ENCODE measurements at regions not wholly inside any gene's neighbourhood (a gene's known extent, or its start where the extent isn't known, plus 50 kb on each side); places are given as distances from the start of the nearest gene placed in this dataset.
"Not testable (repeated sequence)": the region's sequence is repeated elsewhere in the genome, so short reads cannot be mapped to it uniquely, and the experiment has no call there.

DNA sequence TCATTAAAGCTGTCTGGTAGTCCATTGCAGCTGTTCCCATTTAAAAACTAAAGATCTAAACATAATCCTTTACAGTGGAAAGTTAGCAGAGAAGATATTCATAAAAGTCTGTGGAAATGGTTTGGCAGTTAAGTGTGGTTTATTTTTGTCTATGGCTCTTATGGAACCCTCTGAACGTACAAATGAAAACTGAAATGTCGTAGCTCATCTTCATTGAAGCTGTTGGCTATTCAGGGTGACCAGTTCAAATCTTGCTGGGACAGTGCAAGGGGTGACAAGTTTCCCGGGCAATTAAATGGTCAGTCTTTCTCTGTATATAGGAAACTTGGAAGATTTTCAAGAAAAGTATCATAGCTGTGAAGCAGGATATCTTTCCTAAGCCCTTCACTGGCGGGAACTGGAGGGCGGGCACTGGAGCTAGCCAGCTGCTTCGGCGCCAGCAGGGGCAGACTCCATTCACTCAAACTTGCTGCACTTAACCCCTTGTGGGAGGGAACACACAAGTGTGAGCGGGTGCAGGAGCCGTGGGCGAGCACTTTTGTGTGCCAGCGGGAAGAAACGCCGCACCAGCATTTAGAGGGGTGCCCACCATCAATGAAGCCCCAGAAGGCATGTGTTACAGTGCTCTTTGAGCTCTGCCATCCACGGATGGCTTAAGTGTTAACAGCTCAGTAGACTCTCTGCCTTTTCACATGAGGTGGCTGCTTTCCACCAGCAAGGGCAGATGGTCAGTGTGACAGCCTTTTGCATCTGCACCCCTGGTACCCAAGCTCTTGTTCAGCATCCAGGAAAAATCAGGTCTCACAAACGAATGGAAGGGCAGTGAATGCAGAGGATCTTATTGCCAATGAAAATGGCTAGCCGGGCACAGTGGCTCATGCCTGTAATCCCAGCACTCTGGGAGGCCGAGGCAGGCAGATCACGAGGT is 232.1 kb upstream of the KAZN start:
- no peak for DNase-seq

DNA sequence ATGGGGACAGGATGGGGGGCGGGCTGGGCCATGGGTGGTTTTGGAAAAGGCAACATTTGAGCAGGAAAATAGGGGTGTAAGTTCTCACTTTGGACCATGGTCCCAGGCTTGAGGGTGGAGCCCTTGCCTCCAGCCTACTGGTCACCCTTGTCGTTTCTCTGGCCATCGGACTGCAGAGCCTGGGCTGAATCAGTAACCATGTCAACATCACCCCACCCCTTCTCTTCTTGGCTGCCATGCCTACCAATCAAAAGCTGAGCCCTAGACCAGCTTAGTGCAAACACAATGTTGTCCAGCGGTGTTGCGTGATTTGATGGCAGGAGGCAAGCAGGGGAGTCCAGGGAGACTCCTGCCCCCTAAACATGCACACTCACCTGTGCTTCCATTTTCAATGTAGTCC is 231.0 kb upstream of the KAZN start:
- no peak for DNase-seq

DNA sequence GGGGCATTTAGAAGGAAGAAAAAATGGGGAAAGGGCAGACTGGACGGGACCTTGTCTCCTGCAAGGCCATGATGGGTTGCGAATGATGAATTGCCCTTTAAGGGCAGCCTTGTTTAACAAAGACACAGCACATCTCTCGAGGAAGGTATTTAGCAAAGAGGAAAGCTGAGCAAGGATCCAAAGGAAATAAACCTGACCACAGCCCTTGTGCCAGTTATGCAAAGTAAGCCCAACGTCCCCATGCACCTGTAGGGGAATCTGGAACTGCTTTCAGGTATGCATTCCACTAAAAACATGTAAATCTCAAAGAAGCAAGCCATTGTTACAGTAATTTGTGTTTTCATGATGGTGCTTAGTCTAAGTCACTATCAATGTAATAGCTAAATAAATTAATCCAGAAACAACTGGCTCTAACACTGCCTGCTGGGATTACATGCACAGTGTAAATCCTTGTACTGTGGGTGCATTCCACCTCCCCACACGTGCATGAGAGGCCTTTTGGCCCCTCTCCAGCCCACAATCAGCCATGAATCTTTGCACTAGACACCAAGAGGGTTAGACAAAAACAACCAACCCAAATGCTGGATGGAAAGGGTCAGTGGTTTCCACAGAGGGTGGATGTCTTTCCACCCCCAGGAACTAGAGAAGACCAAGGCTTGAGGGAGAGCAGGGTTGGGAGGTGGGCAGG is 228.8 kb upstream of the KAZN start:
- DNase-seq, result no peak

DNA sequence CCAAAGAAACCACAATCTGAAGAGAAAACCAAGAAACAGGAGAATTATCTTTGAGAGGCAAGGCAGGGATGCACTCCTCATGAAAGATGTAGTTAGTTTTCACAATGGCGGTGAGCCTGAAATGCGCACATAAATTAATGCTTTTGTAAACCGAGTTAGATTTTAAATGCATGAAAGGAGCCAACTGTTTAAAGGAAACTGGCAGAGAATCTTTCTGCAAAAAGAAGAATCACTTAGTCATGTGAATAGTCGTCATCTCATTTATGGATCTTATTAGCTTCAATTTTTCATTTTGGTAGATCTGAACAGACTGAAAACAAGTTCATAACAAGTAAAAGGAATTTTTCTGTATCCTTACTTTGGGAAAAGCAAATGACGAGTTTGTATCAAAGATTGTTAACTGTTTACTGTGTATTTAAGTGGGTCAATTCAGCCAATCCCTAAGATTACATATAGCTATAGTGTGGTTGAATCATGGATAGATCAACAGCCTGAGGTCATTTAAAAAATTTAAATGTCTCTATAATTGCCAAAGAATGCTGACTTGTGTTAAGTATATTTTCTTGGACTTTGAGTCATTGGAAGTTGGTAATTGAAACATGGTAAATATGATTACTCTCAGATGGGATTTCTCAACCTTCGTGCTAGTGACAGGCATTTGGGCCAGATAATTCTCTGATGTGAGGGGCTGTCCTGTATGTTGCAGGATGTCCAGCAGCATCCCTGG is 226.6 kb upstream of the KAZN start:
- DNase-seq, result no peak

DNA sequence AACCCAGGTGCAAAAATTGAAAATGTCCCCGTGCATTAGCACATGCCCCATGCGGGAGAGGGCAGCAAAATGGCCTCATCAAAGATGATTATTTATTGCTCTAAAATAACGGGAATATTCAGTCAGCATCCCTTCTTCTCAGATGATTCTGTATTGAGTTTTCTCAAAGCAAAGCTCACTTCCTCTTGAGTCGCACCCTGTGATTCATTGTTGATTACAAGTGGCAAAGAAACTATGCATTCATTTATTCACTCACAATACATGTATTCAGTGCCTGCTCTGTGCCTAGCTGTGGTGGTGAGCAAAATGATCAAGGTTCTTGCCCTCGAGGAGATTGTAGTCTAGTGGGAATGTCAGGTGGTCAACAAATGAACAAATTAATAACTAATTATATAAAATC is 226.0 kb upstream of the KAZN start:
- DNase-seq, result no peak

DNA sequence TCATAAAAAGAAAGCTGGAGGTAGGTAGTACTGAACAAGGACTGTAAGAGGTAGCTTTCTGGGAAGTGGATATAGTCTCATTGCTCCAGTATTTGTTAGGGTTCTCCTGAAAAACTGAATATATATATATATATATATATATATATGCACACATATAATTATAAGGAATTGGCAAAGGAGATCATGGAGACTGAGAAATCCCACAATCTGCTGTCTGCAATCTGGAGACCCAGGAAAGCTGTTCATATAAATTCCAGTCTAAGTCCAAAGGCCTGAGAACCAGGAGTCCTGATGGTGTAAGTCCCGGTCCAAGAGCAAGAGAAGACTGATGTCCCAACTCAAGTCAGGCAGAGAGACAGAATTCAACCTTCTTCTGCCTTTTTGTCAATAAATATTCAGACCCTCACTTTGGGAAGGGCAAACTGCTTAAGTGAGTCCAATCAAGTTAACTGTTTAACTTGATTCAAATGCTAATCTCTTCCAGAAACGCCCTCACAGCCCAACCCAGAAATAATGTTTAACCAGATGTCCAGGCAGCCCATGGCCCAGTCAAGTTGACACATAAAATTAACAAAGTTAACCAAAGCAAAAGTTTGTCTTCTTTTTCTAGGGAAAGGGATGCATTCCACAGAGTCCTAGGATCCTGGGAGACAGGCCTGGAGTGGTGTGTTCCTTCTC is 225.3 kb upstream of the KAZN start:
- no peak for DNase-seq

DNA sequence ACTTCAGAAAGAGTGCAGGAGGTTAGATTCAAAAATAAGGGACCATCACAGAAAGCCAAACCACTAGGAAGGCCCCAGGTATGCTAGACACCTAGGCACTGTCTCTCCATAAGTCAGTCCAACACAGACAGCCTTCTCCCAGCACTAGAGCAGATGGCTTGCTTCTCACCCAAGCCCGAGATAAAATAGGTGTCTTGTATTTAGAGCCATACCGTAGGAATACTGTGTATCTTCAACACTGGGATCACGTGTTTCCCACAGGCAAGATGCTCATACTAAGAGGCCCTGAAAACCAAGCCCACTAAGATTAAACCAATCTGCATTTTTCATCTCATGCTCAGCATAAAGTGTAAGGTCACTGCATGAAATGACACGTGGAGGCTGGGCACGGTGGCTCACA is 223.3 kb upstream of the KAZN start:
- DNase-seq, result no peak

DNA sequence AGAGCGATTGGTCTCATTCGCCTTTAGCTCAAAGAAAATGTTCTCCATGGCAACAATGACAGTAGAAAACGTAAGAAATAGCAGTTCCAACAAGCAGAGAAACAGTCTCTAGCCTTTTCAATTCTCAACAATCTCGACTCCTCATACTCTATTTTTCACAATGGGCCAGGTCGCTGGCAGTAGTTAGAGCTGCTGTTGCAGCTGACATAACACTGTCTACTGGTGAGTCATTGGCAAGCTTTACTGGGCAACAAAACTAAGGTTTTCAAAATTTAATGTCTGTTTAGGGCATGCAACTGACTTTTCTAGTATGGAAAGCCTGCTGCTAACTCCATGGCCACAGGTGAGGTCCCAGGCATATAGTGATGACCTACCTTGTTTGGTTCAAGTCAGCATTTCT is 221.1 kb upstream of the KAZN start:
- DNase-seq, result no peak

DNA sequence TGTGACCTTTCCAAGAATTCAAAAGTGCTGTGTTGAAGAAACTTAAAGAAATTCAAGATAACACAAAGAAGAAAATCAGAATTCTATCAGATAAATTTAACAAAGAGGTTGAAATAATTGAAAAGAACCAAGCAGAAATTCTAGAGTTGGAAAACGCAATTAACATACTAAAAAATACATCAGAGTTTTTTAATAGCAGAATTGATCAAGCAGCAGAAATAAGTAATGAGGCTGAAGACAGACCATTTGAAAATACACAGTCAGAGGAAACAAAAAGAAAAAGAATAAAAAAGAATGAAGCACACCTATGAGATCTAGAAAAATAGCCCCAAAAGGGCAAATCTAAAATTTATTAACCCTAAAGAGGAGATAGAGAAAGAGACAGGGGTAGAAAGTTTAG is 218.1 kb upstream of the KAZN start:
- DNase-seq, result no peak

DNA sequence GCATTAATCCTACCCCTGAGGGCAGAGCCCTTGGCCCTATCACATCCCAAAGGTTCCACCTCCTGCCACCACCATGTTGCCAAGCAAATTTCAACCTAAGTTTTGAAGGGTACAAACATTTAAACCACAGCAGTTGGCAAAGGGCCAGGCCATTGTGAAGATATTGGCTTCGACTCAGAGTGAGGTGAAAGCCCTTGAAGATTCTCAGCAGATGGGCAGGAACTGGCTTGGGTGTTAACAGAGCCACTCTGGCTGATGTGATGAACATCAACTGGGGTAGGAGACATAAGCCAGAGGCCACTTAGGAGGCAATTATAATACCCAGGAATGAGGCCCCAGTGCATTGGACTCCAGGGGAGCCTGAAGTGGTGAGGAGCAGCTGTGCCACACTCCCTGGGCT is 207.7 kb upstream of the KAZN start:
- DNase-seq, result no peak

DNA sequence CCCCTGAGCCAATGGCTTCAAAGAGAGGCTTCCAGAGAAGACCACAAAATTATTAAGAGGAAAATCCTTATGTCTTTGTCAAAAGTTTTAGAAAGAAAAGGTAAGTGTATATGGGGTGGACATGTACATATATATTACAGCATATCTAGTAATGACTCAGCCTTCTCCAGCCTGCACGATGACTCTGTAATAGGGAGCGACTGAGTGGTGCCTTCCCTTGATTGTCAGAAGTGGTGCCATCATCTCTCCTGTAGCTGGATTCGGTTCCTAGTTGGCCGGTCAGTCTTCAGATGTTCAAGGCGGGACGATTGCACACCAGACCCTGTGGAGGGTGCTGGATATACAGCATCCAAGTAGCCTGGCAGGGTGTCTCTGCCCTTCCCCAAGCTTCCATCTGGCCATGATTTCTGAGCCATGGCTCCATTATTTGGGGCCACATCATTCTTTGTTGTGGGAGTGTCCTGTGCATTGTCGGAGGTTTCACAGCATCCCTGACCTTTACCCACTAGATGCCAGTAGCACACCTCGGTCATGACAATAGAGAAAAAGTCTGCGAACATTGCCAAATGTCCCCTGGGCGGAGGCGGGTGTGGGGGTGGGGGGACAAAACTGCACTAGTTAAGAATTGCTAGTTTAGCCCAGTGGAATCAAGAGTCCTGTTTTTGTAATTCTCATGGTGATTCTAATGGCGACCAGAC is 206.2 kb upstream of the KAZN start:
- no peak for DNase-seq

DNA sequence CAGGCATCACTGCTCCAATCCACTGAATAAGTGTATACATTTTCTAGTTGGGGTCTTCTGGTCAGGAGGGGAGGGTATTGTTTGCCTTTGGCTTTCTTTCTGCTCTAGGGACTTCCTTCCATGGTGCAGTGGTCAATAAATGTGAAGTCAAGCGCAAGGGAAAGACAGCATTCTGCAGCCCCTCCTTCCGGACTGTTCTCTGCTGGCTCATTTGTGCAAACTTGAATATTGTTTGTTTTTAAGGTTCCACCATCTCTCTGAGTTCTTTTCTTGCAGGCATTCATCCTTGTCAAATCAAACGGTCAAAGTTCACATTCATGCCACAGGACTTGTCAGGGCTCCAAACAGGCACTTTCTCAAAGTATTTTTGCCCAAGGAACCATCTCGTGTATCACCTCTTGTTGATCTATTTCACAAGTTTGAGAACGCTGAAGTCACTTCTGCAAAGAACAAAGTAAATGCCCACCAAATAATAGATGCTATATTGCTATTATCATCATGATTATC is 205.6 kb upstream of the KAZN start:
- no peak for DNase-seq

DNA sequence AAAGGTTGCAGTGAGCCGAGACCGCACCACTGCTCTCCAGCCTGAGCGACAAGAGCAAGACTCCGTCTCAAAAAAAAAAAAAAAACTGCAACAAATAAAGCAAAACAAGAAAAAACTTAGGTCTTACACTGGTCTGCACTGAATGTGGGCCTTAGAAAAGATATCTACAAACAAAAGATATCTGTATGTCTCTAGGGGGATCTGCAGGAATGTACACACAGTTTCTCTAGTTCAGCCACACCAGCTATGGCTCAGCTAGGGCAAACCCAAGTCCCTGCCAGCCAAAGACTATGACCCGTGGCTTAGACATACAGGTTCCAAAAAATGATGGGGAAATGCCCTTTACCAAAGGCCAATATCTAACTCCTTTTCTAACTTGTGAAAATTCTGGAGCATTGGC is 202.4 kb upstream of the KAZN start:
- DNase-seq, result no peak

DNA sequence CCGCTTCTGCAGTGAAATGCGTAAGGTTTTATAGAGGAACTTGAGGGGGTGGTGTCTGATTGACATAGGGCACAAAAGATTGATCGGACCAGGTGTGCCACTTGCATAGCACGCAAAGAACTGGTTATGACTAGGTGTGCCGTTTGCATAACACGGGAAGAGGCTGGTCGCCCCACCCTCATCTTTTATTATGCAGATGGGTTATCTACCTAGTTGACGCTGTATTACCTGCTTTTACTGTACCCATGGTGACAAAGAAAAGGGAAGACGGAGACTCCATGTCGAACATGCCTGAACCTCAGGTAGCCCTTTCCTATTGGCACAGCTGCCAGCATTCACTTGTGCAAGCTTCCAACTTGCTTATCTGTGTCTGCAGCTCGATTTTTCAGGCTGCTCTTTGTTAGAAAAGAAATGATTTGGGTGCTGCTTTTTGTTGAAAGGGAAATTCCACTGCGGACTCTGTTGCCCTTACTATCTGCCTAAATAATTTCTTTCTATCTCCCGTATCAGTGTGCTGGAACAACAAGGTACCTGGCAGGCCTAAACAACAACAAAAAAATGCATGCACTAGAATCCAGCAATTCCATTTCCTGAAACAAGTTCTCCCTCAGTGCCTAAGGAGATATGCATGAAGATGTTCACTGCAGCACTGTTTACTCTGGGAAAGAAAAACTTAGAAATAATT is 194.4 kb upstream of the KAZN start:
- no peak for DNase-seq

DNA sequence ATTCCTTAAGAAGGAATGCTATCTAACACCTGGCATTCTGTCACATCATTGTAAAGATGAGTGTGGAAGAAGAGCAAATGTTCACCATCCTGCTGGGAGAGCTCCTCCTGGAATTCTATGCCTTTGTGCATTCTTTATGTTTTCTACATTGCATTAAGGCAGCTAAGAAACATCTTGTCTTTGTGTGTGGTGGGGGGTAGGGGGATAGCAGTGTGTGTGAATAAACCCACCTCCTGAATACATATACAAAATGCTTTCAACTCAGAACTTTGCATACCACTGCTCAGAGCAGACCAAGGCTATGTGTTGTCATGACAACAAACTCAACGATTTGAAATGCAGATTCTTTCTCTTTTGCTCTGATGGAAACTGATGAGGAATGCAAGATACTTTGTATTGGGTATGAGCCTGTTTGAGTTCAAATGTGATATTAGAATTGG is 193.6 kb upstream of the KAZN start:
- no peak for DNase-seq

DNA sequence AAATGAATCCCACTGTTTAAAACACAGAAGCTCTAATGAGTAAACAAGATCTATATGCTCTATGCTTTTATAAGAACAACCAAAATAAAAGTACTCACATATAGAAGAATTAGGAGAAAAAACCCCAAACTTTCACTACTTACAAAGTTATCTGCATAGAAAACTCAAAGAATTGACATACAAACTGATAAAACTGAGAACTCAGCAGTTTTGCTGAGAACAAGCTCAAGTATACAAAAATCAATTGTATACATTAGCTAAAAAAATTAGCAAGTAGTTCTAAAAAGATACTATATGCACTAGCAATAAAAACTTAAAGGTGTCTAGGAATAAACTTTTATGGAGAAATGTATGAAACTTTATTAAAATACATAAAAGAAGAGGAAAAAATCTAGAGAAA is 186.2 kb upstream of the KAZN start:
- no peak for DNase-seq

DNA sequence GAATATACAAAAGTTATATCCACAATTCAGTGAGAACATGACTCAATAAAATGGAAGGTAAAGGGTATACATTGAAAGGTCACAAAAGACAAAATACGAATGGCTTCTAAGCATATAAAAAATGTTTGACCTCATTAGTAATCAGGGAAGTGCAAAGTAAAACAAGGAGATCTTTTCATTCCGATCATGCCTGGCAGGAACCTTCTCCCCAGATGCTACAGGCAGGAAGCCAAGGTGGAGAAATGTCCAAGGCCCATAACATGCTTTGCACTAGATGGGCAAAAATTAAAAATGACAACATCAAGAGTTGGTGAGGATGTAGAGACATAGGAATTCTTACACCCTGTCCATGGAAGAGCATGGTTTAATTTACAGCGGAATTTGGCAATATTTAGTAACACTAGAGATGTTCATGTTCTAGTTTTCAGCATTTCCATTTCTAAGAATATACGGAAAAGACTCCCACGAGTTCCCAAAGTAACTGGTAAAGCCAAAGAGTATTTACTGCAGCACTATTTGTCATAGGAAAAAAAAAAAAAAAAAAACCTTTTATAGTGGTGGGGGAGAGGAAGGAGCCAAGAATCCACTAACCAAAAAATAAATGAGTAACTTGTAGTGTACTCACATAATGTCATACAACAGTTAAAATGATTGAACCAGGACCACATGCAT is 184.5 kb upstream of the KAZN start:
- DNase-seq, result no peak

DNA sequence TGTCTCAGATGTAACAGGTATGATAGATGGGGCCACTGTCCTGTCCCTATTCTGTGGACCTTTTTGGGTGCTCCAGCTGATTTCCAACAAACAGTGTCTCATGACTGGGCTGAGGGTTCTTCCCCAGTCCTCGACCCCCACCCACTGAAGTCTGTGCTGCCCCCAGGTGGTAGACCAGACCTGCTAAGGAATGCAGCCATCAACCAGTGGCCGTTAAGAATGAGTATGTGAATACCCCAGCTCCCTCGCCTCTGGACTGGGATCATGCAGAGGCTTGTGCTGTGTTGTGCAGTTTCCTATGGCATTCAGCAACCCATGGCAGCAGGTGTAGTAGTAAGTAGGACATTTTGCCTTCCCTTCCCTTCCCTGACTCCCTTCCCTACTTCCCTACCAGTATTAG is 183.1 kb upstream of the KAZN start:
- no peak for DNase-seq

DNA sequence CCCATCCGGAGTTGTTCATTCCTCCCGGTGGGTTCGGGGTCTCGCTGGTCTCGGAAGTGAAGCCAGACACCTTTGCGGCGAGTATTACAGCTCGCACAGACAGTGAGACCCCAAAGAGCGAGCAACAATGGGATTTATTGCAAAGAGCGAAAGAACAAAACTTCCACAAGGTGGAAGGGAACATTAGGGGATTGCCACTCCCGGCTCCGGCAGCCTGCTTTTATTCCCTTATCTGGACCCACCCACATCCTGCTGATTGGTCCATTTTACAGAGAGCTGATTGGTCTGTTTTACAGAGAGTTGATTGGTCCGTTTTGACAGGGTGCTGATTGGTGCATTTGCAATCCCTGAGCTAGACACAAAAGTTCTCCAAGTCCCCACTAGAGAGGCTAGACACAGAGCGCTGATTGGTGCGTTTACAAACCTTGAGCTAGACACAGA is 178.7 kb upstream of the KAZN start:
- not testable (repeated sequence) for DNase-seq

DNA sequence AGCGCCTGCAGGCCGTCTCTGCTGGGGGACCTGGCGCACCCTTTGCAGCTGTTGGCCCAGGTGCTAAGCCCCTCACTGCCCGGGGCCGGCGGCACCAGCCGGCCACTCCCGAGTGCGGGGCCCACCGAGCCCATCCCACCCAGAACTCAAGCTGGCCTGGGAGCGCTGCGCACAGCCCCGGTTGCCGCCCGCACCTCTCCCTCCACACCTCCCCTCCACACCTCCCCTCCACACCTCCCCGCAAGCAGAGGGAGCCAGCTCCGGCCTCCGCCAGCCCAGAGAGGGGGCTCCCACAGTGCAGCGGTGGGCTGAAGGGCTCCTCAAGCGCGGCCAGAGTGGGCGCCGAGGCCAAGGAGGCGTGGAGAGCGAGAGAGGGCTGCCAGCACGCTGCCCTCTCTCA is 177.8 kb upstream of the KAZN start:
- DNase-seq, result no peak
